ENCODE measurements at regions not wholly inside any gene's neighbourhood (a gene's known extent, or its start where the extent isn't known, plus 50 kb on each side); places are given as distances from the start of the nearest gene placed in this dataset.
"Not testable (repeated sequence)": the region's sequence is repeated elsewhere in the genome, so short reads cannot be mapped to it uniquely, and the experiment has no call there.

- DNase-seq (ENCODE audit: low spot score), result no peak
- intact Hi-C loops (cut with DNase I), result no loop called here
These were observed 206.1 kb downstream of the KCTD12 start for GRCh38 chr13:76680112-76680511.

- no peak for DNase-seq (ENCODE audit: low spot score)
- intact Hi-C loops (cut with DNase I), result no loop called here
These were observed 209.2 kb downstream of the KCTD12 start for GRCh38 chr13:76677043-76677442.

- DNase-seq (ENCODE audit: low spot score), result no peak
- intact Hi-C loops (cut with DNase I), result no loop called here
These were observed 213.8 kb downstream of the KCTD12 start for GRCh38 chr13:76672420-76672819.

GRCh38 chr13:76668716-76669115, 217.5 kb downstream of the KCTD12 start:
- no peak for DNase-seq (ENCODE audit: low spot score)
- intact Hi-C loops (cut with DNase I), result loop anchor here (5.0 kb wide), 3 partner anchors 154 to 234 kb away; no protein-coding TSS in a partner anchor

GRCh38 chr13:76668141-76668540, 218.1 kb downstream of the KCTD12 start:
- DNase-seq (ENCODE audit: low spot score), result no peak
- intact Hi-C loops (cut with DNase I), result loop anchor here (5.0 kb wide), 3 partner anchors 154 to 234 kb away; no protein-coding TSS in a partner anchor

GRCh38 chr13:76667551-76667950, 218.7 kb downstream of the KCTD12 start:
- intact Hi-C loops (cut with DNase I), result loop anchor here (5.0 kb wide), 3 partner anchors 155 to 235 kb away; no protein-coding TSS in a partner anchor
- DNase-seq (ENCODE audit: low spot score), result no peak

GRCh38 chr13:76663592-76664335, 222.4 kb downstream of the KCTD12 start:
- intact Hi-C loops (cut with DNase I), result no loop called here

GRCh38 chr13:76659074-76659473, 227.1 kb downstream of the KCTD12 start:
- DNase-seq (ENCODE audit: low spot score); intact Hi-C loops (cut with DNase I): not testable (repeated sequence)

More at GRCh38 chr13:76663592-76664335, 222.4 kb downstream of the KCTD12 start:
- DNase-seq (ENCODE audit: low spot score), result no peak

- intact Hi-C loops (cut with DNase I), result no loop called here
- no peak for DNase-seq (ENCODE audit: low spot score)
These were observed 229.7 kb downstream of the KCTD12 start for GRCh38 chr13:76656500-76656899.

- intact Hi-C loops (cut with DNase I), result no loop called here
- DNase-seq (ENCODE audit: low spot score), result no peak
These were observed 230.1 kb downstream of the KCTD12 start for GRCh38 chr13:76656056-76656455.

GRCh38 chr13:76654263-76654662, 231.9 kb downstream of the KCTD12 start:
- DNase-seq (ENCODE audit: low spot score), result no peak
- intact Hi-C loops (cut with DNase I), result no loop called here

- no peak for DNase-seq (ENCODE audit: low spot score)
- intact Hi-C loops (cut with DNase I), result no loop called here
These were observed 234.9 kb downstream of the KCTD12 start for GRCh38 chr13:76651286-76651685.

- intact Hi-C loops (cut with DNase I), result no loop called here
- DNase-seq (ENCODE audit: low spot score), result no peak
These were observed 238.7 kb downstream of the KCTD12 start for GRCh38 chr13:76647550-76647949.

- no peak for DNase-seq (ENCODE audit: low spot score)
- intact Hi-C loops (cut with DNase I), result no loop called here
These were observed 239.3 kb downstream of the KCTD12 start for GRCh38 chr13:76646946-76647345.

GRCh38 chr13:76645632-76646031, 240.6 kb downstream of the KCTD12 start:
- DNase-seq (ENCODE audit: low spot score), result no peak
- intact Hi-C loops (cut with DNase I), result no loop called here

- no peak for DNase-seq (ENCODE audit: low spot score)
- intact Hi-C loops (cut with DNase I), result no loop called here
These were observed 241.3 kb downstream of the KCTD12 start for GRCh38 chr13:76644906-76645305.

GRCh38 chr13:76643596-76643995, 242.6 kb downstream of the KCTD12 start:
- no peak for DNase-seq (ENCODE audit: low spot score)
- intact Hi-C loops (cut with DNase I), result no loop called here

GRCh38 chr13:76641056-76641455, 245.1 kb downstream of the KCTD12 start:
- intact Hi-C loops (cut with DNase I), result no loop called here
- DNase-seq (ENCODE audit: low spot score), result no peak

GRCh38 chr13:76638882-76639281, 247.3 kb downstream of the KCTD12 start:
- no peak for DNase-seq (ENCODE audit: low spot score)
- intact Hi-C loops (cut with DNase I), result no loop called here

GRCh38 chr13:76638181-76638580, 248.0 kb downstream of the KCTD12 start:
- no peak for DNase-seq (ENCODE audit: low spot score)
- intact Hi-C loops (cut with DNase I), result no loop called here

GRCh38 chr13:76637641-76638141, 248.5 kb downstream of the KCTD12 start:
- intact Hi-C loops (cut with DNase I), result no loop called here
- DNase-seq (ENCODE audit: low spot score), result no peak

All from cardiac septum (tissue), 1 donor.